ENCODE measurements at regions not wholly inside any gene's neighbourhood (a gene's known extent, or its start where the extent isn't known, plus 50 kb on each side); places are given as distances from the start of the nearest gene placed in this dataset.

DNA sequence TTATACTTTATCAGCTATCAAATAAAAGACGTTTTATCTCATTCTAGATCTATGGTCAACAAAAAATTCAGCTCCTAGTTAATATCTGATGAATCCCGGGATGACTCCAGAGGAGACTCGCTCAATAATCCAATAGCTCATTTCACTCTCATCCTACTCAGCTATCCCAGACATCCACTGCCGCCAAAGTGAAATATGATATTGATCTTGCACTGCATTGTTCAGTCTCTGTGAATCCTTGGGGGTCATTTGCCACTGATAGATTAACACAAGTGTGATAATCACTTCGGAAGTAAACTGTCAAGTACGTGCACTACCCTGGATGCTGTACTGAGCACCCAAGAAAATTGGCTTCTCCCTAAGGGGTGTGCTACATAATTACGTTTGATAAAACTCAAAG, 249.1 kb downstream of the SUCLG1 start:
- H3K4me3 ChIP-seq (ENCODE audit: low read depth, low read length) = no peak overlapping the region
- DNase-seq (ENCODE audit: low read depth) = no peak
- TF ChIP-seq CTCF (IDR thresholded peaks at IDR 0.05; ENCODE audit: control insufficient read depth, extremely low read depth, insufficient read depth) = no peak

DNA sequence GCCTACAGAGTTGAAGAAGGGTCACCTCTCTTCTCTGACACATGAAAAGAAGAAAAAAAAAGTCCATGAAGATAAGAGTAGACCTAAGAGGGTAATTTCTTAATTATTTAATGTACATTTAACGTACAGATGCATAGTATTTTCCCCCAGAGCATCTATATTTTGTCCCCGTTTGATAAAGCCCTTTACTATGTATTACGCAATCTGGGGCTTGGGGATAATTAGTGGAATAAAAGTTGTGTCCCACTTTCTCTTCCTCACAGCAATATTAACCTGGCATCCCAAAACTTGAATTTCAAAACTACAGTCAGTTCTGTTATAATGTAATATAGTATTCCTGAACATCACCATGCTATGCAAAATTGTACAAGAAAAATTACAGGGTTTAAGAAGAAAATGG, 254.1 kb downstream of the SUCLG1 start:
- H3K4me3 ChIP-seq (ENCODE audit: low read depth, low read length) = no peak overlapping the region
- TF ChIP-seq CTCF (IDR thresholded peaks at IDR 0.05; ENCODE audit: control insufficient read depth, extremely low read depth, insufficient read depth) = no peak
- DNase-seq (ENCODE audit: low read depth) = no peak

DNA sequence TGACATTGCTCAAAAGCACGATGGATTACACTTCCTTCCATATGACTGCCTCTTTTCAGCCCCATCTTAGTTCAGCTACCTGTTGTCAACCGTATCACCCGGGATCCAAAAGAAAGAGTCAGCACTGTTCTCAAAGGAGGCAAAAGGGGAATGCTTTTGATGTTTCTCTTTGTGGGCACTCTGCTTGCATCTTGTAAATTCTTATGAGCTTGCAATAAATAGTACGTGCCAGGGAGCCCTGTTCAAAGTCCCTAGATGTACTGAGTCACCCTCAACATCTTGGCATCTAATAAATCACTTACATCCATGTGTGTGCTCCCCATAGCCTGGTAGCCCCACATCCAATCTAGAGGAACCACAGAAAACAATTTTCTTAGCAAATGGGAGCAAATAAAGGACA, 256.9 kb downstream of the SUCLG1 start:
- H3K4me3 ChIP-seq (ENCODE audit: low read depth, low read length) = no peak overlapping the region
- TF ChIP-seq CTCF (IDR thresholded peaks at IDR 0.05; ENCODE audit: control insufficient read depth, extremely low read depth, insufficient read depth) = no peak
- no peak for DNase-seq (ENCODE audit: low read depth)

DNA sequence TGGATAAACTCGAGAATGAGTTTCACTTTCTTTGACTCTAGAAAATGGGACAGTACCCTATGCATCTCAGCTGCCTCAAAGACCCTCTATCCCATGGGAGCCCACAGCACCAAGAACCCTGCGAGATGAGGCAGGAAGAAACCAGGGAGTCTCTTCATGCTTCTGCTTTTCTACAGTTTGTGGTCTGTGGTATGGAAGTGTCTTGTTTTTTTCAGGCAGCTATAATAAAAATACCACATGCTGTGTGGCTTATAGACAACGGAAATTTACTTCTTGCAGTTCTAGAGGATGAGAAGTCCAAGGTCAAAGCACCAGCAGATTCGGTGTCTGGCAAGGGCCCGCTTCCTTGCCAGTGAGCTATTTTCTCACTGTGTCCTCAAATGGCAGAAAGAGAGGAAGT, 257.9 kb downstream of the SUCLG1 start:
- H3K4me3 ChIP-seq (ENCODE audit: low read depth, low read length) = no peak overlapping the region
- no peak for TF ChIP-seq CTCF (IDR thresholded peaks at IDR 0.05; ENCODE audit: control insufficient read depth, extremely low read depth, insufficient read depth)
- DNase-seq (ENCODE audit: low read depth) = no peak

DNA sequence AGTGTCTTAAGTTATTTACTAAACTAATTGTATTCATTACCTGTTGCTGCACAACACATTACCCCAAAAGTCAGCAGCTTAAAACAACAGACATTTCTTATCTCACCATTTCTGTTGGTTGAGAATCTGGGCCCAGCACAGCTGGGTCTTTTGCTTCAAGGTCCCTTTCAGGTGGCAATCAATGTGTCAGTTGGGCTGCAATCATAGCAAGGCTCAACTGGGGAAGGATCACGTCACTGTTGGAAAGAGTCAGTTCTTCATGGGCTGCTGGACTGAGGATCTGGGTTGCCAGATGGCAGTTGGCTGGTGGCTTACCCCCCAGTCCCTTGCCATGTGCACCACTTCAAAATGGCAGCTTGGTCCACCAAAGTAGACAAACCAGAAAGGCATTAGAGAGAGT, 261.2 kb downstream of the SUCLG1 start:
- H3K4me3 ChIP-seq (ENCODE audit: low read depth, low read length) = no peak overlapping the region
- DNase-seq (ENCODE audit: low read depth) = no peak
- no peak for TF ChIP-seq CTCF (IDR thresholded peaks at IDR 0.05; ENCODE audit: control insufficient read depth, extremely low read depth, insufficient read depth)

DNA sequence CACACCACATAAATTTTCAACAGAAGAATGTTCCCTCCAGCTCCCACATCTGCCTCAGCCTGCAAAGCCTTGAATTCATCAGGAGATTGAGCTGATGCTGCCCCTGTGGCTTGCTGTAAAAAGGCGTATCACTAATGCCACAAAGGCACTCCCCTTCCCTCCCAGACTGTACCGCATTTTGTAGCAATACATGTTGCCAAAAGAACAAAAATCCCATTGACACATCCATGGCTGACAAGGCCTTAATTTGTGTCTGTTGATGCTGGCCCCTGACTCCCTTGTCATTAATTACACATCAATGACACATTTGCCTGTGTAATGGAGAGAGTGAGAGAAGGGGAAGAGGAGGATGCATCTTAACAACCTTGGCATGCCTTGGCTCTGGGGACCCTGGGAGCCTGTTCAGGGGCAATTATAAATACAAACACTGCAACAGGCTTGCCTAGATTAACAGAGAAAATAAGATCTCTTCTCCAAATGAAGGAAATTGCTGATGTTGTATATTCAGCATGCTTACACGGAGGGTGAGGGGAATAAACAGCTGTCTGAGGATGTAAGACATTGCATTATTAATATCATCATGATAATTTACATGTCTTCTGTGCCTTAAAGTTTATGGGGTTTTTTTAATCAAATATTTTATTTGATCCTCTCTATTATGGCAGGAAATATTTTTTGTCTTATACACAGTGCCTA, 264.0 kb downstream of the SUCLG1 start:
- no peak overlapping the region for H3K4me3 ChIP-seq (ENCODE audit: low read depth, low read length)
- TF ChIP-seq CTCF (IDR thresholded peaks at IDR 0.05; ENCODE audit: control insufficient read depth, extremely low read depth, insufficient read depth) = no peak
- no peak for DNase-seq (ENCODE audit: low read depth)

- DNase-seq (ENCODE audit: low read depth) = no peak
- TF ChIP-seq CTCF (IDR thresholded peaks at IDR 0.05; ENCODE audit: control insufficient read depth, extremely low read depth, insufficient read depth) = no peak
- H3K4me3 ChIP-seq (ENCODE audit: low read depth, low read length) = no peak overlapping the region
Observed at GRCh38 chr2:84194181-84194580, 264.9 kb downstream of the SUCLG1 start.
